ELR (cell line): ENCODE measurements at regions not wholly inside any gene's neighbourhood (a gene's known extent, or its start where the extent isn't known, plus 50 kb on each side); places are given as distances from the start of the nearest gene placed in this dataset.
A peak's percentile ranks its signal among the peaks of the same experiment; 100 is the strongest.

ENCODE experiments used
- DNase-seq: peaks from one replicate; pipeline ENCODE4 v3.0.0-alpha.2; 2015; ENCODE audit warnings: low read depth

DNA sequence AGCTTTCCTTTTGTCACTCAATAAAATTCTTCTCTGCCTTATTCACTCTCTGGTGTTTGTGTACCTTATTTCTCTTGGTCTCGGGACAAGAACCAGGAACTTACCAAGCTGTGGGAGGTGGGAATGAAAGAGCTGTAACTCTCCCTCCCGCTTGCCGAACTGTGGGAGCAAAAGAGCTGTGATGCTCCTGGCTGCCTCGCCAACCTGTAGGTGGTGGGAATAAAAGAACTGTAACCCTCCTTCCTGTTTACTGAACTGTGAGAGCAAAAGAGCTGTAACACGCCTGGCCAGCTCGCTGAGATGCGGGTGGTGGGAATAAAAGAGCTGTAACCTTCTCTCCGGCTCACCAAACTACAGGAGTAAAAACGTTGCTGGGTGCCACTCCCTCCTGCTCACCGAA lies 314.1 kb upstream of the LRIG3 start:
- DNase-seq, result no peak

DNA sequence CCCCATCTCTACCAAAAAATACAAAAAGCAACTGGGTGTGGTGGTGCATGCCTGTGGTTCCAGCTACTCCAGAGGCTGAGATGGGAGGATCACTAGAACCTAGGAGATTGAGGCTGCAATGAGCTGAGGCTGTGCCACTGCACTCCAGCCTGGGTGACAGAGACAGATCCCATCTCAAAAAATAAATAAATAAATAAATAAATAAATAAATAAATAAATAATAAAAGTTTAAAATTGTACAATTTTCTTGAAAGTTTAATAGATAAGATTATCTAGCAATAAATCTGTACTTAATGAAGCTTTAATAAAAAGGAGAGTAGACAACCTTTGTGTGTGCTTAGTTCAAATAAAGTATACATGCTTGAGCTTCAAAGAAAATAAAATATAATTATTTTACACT lies 310.0 kb upstream of the LRIG3 start:
- DNase-seq, result no peak

DNA sequence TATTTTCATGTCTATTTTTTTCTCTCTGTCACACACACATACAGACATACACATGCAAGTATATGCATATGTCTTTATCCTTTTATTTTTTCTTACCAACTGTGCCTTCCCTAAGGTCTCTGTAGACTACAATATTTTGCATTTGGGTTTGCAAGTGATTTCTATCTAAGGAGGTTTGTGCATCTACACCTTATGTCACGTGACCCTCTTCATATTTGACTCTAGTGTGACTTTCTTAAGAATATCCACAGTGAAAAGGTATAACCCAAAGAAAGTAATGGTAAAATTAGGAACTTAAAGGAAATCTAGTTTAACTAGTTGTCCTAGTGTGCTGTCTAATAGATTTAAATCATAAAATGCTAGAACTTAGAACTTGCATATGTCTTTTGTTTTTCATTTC lies 298.8 kb upstream of the LRIG3 start:
- DNase-seq, result no peak

DNA sequence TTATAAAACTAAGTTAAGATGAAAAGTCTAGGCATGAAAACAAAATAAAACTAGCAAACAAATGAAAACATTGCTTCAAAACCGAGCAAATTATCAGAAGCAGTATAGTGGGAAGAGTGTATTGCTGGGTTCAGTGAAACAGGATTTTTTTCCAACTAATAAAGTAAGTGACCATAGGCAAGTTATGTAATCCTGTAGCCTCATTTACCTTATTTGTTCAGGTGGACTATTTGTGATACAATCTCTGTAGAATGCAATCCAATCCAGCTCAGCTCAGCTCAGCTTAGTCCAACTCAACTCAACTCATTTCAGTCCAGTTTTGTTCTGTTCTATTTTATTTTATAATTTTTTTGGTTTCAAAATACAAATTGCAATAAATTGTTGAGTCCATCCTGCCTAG lies 276.7 kb upstream of the LRIG3 start:
- DNase-seq, result no peak

DNA sequence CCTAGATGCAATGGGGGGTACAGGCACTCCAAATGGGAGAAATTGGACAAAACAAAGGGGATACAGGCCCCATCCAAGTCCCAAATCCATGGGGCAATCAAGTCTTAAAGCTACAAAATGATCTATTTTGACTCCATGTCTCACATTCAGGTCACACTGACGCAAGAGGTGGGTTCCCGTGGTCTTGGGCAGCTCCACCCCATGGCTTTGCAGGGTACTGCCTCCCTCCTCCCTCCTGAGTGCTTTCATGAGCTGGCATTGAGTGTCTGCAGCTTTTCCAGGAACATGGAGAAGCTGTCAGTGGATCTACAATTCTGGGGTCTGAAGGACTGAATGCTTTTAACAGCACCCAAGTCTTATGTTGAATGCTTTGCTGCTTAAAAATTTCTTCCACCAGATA lies 274.5 kb upstream of the LRIG3 start:
- DNase-seq, result no peak

DNA sequence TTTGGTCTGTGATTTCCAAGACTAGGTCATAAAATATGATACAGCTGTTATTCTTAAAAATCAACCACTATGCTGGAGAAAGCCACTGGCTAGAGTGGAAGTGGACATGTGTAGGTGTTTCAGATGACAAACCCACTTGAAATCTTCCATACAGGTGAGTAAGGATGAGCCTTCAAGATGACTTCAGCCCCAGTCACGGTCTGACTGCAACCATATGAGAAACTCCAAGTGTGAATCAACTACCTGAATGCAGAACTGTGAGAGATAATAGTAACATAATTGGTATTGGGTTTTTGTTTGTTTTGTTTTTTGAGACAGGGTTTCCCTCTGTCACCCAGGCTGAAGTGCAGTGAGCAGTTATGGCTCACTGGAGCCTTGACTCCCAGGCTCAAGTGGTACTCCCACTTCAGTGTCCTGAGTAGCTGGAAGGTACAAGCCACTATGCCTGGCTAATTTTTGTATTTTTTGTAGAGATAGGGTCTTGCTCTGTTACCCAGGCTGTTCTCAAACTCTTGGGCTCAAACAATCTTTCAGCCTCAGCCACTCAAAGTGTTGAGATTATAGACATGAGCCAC lies 273.3 kb upstream of the LRIG3 start:
- DNase-seq, result no peak

DNA sequence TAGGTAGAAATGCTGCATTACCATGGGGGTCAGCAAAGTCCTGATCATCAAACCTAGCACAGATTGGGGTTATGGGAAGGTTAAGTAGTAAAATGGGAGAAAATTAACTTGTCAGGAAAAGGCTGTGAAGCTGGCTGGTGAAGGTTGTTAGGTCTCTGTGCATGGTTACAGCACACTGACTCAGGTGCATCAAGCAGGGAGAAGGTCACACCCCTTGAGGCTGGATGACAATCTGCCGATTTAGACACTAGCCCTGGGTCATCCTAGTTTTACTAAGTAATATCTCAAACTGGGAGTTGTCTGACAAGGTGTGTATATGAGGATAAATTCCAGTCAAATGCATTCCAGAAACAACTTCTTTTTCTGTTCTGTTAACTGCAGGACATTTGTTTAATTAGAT lies 271.1 kb upstream of the LRIG3 start:
- no peak for DNase-seq

DNA sequence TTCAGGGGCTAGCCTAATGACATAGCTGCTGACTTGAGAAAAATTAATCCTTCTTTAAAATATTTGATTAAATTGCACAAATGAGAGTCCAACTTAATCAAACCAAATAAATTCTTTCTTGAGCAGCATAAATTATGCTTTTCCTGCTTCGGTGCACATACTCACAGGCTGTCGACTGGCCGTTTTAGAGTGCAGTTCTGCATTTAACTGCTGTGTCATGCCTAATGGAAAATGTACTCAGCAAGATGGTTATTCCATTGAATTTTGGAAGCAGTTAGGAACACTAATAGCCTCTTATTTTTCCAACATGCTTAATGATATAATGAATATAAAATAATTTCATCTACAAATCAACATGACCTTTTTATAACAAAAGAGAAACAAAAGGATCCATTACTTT lies 266.1 kb upstream of the LRIG3 start:
- no peak for DNase-seq

DNA sequence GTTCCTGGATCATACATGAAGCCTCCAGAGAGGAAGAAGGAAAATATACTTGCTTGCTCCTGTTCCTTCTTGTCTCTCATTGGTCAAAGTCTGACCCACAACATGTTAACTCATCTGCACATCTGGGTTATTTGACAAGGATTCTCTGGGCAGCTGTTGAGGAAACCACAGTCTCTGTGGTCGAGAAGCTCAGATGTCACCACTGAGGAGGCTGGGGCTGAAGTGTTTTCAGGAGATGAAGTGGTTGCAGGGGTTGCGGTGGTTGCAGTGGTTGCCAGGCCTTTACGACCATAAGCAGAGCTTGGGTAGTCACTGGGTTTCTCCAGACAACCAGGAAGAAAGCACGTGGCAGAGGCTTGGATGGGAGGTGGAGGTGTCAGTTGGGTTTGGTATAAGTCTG lies 265.0 kb upstream of the LRIG3 start:
- no peak for DNase-seq

DNA sequence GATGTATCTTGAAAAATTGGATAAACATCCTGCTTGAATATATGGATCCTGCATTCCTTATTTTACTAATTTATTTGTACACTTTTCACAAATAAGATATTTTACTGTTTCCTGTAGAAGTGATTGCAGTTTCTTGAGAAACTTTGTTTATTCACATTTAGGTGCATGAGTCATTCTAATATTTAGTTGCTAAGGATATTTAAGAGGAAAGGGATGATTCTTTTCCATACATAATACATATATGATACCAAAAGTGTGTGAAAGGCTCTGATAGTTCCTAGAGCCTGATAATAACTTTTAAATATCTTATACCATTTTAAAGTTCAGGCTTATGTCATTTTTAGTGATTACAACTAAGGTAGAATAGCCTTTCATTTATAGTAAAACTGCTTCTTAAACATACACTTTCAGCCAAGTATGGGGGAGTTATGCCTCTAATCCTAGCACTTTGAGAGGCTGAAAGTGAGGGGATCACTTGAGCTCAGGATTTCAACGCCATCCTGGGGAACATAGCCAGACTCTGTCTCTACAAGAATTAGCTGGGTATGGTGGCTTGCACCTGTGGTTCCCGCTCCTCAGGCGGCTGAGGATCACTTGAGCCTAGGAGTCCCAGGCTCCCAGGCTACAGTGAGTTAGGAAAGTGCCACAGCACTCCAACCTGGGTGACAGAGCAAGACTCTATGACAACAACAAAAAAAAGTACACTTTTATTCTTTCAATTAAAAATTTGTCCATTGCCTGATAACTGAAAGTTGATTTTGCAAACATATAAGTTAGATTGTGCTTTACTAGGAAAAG lies 262.6 kb upstream of the LRIG3 start:
- DNase-seq, result peak; percentile 3

DNA sequence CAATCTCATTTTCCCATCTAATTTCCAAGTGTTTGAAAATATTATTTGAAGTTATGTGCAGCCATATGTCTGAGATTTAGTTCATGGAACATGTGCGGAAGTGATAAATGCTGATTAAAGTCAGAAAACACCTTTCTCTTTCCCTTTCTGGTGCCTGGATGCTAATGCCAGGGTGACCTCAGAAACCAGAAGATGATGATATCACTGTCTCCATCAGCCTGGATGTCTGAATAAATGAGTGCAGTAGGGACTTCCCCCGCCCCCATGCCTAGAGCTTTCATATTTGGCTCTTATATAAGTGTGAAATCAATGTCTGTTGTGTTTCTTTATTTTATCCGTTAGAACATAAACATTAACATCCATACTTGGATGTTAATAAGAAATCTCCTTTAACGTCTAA lies 261.9 kb upstream of the LRIG3 start:
- DNase-seq, result peak; percentile 15

DNA sequence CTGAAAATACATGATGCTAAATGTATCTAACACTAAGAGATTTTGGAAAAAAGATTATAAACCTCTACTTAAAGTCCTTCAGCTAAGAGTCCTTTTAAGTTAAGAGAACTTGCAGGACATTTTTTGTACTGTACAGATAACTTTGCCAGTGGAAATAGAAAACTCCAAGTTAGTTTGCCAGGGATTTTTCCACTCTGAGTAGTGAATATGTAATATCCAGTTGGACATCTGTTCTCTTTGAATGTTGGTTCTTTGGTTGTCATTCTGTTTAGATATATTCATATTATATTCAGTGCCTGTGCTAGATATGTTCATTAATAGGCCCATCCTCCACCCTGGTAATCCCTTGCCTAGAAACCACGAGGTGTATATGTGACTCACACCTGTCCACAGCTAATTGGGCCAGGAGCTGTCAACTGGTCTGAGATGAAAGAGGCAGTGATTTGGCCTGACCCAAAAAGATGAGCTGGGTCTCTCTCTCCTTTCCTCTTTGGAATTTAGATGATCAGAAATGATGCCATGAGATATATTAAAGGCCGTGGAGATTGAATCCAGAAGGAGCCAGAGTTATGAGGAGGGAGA lies 261.0 kb upstream of the LRIG3 start:
- DNase-seq, result no peak

DNA sequence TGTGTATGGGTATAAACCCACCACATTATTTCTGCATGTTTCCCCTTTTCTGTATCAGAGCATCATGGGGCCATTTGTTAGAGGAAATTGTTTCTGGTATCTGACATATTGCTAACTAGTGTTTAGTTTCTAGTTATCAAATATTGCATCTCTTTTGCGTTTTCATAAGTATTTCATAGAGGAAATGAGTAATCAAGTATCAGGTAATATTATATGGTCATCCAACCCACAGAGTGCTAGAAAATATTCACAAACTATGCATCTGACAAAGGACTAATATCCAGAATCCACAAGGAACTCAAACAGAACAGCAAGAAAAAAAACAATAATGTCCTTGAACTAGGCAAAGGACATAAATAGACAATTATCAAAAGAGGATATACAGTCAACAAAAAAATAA lies 258.9 kb upstream of the LRIG3 start:
- peak; percentile 16 for DNase-seq

DNA sequence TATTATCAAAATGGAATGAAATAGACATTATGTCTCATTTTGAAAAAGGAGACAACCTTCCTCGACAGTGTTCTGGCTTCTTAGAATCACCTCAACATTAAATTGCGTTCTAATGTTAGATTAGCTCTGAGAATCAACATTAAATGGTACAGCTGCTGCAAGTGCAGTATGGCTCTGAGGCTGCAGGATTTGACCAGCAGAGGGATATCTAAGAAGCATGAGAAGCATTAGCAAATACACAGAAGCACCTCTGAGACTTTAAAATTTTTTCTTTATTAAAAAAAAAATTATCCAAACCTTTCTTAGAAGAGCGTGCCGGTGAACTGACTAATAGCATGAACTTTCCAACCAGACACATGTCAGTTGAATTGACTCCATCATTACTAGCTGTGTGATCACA lies 253.4 kb upstream of the LRIG3 start:
- DNase-seq, result peak; percentile 6

DNA sequence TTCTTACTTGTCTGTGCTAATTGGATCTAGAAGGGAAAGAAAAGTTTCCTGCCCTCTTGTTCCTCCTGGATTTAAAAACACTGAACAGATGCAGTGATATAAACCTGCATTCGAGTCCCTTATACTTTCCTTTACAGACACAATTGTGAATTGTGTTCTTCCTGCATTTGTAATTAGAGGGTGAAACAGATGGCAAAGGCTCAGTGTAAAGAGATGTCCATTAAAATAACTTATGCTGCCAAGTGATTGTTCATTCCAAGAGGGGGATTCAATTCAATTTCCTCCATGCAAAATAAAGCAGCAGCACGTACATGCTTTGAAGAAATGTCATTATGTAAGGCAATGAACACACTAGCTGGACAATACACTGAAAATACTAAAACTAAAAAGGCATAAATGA lies 248.3 kb upstream of the LRIG3 start:
- no peak for DNase-seq

DNA sequence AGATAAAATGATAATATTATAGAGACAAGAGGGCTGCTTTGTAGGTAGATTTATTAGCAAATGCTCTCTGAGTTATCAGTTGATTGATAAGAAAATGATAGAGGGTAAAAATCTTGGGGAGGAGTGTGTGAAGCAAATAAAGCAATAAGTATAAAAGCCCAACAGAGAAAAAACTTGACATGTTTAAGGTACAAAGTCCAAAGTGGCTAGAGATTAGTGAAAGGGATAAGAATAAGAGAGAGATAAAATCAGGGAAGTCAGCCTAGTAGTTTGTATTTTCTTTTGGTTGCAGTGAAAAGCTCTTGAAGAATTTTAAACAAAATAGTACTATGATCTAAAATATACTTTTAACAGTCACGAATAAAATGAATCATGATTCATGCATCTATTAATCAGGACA lies 246.2 kb upstream of the LRIG3 start:
- DNase-seq, result no peak

DNA sequence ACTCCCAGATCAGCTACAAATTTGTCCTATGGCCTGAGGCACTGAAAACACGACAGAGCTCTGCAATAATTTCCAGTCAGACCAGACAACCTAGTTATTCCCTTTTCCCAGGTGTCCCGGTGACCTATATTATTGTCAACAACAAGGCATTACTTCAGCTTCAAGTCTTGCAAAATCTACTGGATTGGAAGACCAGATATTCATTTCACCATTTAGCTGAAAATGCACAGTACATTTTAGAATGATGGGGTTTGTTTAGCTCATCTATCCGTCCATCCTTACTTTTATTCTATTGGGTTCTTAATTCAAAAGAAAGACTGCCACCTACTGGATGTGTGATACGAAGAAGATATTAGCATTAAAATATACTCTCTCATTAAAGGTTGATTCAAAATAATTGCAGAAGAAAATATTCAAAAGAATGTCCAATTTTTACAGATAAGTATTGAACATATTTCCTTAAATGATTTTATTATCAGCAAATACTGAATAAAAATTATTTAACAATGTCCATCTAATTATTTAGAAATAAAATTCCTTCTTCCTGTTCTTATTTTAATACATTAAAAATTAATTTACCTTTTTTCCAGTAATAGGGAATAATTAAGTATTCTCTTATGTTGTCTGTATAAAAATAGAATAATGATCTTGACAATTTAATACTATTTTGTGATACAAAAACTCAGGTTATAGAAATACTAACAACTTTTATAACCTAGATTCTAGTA lies 244.9 kb upstream of the LRIG3 start:
- DNase-seq, result peak; percentile 62

DNA sequence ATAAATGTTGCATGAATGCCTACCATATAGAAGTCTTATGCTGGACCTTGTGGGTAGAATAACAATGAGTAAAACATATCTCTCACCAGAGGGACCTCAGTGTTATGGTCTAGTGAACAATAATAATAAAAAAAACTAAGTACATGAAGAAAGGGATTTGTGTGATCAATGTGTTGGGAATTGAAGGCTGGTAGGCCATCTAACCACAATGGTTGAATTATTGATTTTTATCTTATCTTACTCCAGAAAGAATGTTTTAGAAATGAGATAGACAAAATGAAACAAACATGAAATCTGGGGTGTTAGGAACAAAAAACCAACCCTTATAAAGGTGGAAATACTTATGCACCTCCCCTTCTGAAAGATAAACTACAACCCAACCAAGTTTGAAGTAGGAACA lies 243.9 kb upstream of the LRIG3 start:
- no peak for DNase-seq

DNA sequence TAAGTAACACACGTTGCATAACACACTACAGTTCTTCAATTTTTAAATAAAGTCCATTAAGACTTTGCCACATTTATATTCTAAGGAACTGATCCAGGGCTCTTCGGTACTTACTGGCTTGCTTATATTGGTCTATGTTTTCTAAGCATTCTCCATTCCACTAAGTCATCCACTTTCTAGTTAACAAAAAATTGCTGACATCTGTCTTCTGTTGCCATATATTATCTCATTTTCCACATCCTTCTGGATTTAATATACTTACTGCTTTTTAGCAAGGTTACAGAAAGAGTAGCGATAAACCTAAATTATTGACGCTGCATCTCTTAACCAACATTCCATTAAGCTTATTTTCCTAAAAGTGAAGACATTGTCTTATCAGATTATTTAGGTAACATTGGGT lies 238.4 kb upstream of the LRIG3 start:
- no peak for DNase-seq

DNA sequence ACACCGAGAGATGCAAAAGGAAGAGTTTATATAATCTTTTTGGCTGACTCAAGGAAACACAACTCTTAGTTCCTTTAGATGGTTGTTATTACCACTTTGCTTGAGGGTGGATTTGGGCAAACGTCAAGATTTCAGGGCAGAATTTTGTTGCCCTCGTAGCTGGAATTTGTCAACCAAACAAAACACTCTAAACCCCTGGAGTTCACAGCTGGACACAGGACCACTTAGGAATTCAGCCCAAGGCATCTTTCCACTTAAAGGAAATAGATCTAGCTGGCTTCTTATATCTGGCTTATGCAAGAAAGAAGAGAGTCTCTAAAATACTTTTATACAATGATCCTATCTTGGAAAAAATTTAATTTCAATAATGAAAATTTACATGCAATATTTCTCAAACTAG lies 237.8 kb upstream of the LRIG3 start:
- no peak for DNase-seq

DNA sequence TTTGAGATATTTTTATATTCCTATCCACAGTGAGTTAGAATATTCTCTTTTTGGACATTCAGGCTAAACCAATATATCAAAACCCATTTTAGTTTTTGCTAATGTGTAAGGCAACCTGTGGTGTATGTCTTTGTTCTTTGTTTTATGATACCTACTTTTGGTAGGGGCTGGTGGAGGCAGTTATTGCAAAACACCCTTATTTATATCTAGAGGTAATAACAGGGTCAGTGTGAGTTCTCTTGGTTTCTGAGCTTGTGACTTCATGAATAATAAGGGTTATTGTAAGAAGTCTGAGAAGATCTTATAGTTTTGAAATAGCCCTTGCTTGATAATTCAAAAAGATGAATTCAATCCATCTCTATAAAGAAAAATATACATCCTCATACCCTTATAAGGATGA lies 235.1 kb upstream of the LRIG3 start:
- no peak for DNase-seq

DNA sequence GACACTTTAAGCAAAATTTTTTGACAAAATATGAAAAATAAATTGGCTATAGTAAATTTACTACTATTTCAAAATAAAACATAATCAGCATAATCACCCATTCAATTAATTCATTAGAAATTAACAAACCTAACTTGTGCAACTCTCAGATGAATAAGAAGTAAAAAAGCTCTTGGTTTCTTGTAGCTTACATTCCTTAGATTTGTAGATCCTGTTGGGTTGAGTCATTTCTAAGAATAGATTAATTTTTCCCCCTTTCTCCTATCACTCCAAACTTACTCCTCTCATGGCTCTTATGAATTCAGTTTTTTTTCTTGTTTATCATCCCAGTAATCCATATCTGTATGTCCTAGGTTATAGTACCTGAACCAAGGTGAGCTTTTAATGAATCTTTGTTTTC lies 230.9 kb upstream of the LRIG3 start:
- no peak for DNase-seq

DNA sequence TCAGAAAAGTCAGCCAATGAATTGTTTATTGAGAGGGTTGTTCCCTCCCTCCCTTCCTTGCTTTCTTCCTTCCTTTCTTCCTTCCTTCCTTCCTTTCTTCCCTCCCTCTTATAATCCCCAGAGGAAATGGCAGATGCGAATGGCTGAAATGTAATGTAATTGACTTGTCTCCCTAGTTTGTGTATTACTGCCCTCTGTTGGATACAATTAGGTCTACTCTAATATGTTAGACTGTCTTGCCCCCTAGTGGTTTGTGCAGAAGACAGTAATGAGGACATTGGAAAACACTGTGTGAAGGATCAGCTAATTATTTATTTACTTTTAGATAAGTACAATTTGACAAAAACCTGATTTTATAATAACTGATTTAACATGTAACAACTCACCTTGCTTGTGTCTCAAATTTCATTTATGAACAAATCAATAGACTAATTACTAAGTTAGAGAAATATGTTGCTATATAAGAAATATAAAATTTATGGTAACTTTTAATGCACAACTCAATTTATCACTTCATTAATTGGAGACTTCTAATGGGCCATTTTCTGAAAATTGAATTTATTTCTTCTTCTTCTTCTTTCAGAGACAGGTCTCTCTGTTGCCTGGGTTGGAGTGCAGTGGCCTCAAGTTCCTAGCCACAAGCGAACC lies 229.8 kb upstream of the LRIG3 start:
- peak; percentile 86 for DNase-seq
